Smooth muscle cell (in vitro differentiated cells): ENCODE measurements at regions not wholly inside any gene's neighbourhood (a gene's known extent, or its start where the extent isn't known, plus 50 kb on each side); places are given as distances from the start of the nearest gene placed in this dataset.

ENCODE experiments used
- DNase-seq: peaks from one replicate; lab custom pipeline; 2025; ENCODE audit not compliant: unreplicated experiment; lab: John Stamatoyannopoulos, UW
- H2AFZ ChIP-seq: fragments of 200-600 bp; sonication (generic); 2 replicates; pipeline ENCODE4 v1.6.0; 2016; ENCODE audit warnings: antibody characterized with exemption, low read depth, mild to moderate bottlenecking
- H3F3A ChIP-seq: fragments of 200-600 bp; sonication (generic); 2 replicates; pipeline ENCODE4 v1.6.0; 2017; ENCODE audit warnings: antibody characterized with exemption, low read depth
- H3K27ac ChIP-seq: fragments of 200-600 bp; sonication (generic); 2 replicates; pipeline ENCODE4 v1.5.1; 2016; ENCODE audit warnings: low read depth, mild to moderate bottlenecking
- H3K27me3 ChIP-seq: fragments of 200-600 bp; sonication (generic); 2 replicates; pipeline ENCODE4 v1.6.1; 2016; ENCODE audit warnings: low read depth, mild to moderate bottlenecking
- H3K36me3 ChIP-seq: fragments of 200-600 bp; sonication (generic); 2 replicates; pipeline ENCODE4 v1.5.1; 2016; ENCODE audit warnings: low read depth
- H3K4me1 ChIP-seq: fragments of 200-600 bp; sonication (generic); 2 replicates; pipeline ENCODE4 v1.5.1; 2016; ENCODE audit warnings: low read depth
- H3K4me2 ChIP-seq: fragments of 200-600 bp; sonication (generic); 2 replicates; pipeline ENCODE4 v1.6.0; 2016; ENCODE audit warnings: mild to moderate bottlenecking
- H3K4me3 ChIP-seq: fragments of 200-600 bp; sonication (generic); 2 replicates; pipeline ENCODE4 v1.5.1; 2016; ENCODE audit warnings: mild to moderate bottlenecking
- H3K79me2 ChIP-seq: fragments of 200-600 bp; sonication (generic); 2 replicates; pipeline ENCODE4 v1.6.0; 2016; ENCODE audit warnings: low read depth, mild to moderate bottlenecking
- H3K9ac ChIP-seq: fragments of 200-600 bp; sonication (generic); 2 replicates; pipeline ENCODE4 v1.6.0; 2016; ENCODE audit warnings: low read depth
- H3K9me3 ChIP-seq: fragments of 200-600 bp; sonication (generic); replicated peaks from 2 replicates; pipeline ENCODE4 v1.5.1; 2016; ENCODE audit warnings: low read depth
- H4K20me1 ChIP-seq: fragments of 200-600 bp; sonication (generic); 2 replicates; pipeline ENCODE4 v1.6.0; 2016; ENCODE audit warnings: low read depth
- CTCF ChIP-seq: fragments of 200-600 bp; sonication (generic); IDR thresholded peaks from 2 replicates; pipeline ENCODE4 v1.5.1; 2017; ENCODE audit warnings: borderline replicate concordance, mild to moderate bottlenecking, antibody characterized with exemption; ENCODE audit not compliant: insufficient read depth, poor library complexity, severe bottlenecking
- WGBS: methylation state at CpG from one replicate; pipeline ENCODE4 v1.1.7; 2016; ENCODE audit warnings: low lambda C conversion rate; 5-methylcytosine and 5-hydroxymethylcytosine counted together

GRCh38 chr13:73327579-73327978 is 268.8 kb downstream of the KLF5 start:
- H4K20me1 ChIP-seq, result no peaks in the 10 kb centered on the region
- H3K4me3 ChIP-seq, result no peak overlapping the region
- no peaks in the 10 kb centered on the region for H3K9me3 ChIP-seq
- WGBS, result 88% methylated on average over 4 of the region's 4 CpGs
- no peaks in the 10 kb centered on the region for H3F3A ChIP-seq
- no peaks in the 10 kb centered on the region for H3K79me2 ChIP-seq
- no peaks in the 10 kb centered on the region for H3K27me3 ChIP-seq
- DNase-seq, result no peak
- no peaks in the 10 kb centered on the region for H3K36me3 ChIP-seq
- no peak overlapping the region for H3K9ac ChIP-seq
- no peak overlapping the region for H3K4me2 ChIP-seq
- H2AFZ ChIP-seq, result no peak overlapping the region
- no peaks in the 10 kb centered on the region for H3K4me1 ChIP-seq
- H3K27ac ChIP-seq, result no peak overlapping the region
- TF ChIP-seq CTCF, result no peak

- Histone ChIP-seq H3K4me1 (no peaks in the 10 kb centered on the region), H3K4me2 (no peak overlapping the region), H3K27ac (no peak overlapping the region), H3K36me3 (no peaks in the 10 kb centered on the region), H4K20me1 (no peaks in the 10 kb centered on the region), H3K4me3 (no peak overlapping the region), H3K9me3 (no peaks in the 10 kb centered on the region), H3K79me2 (no peaks in the 10 kb centered on the region), H3K27me3 (no peaks in the 10 kb centered on the region), H2AFZ (no peak overlapping the region), H3K9ac (no peak overlapping the region), H3F3A (no peaks in the 10 kb centered on the region)
- 78% methylated on average over 7 of the region's 7 CpGs for WGBS
- no peak for TF ChIP-seq CTCF
- DNase-seq, result no peak
Observed at GRCh38 chr13:73325723-73326558, 267.1 kb downstream of the KLF5 start.

GRCh38 chr13:73324842-73325722 is 266.3 kb downstream of the KLF5 start:
- DNase-seq, result no peak
- Histone ChIP-seq H3K9ac (no peak overlapping the region), H3K27me3 (no peaks in the 10 kb centered on the region), H3K4me2 (no peak overlapping the region), H3K79me2 (no peaks in the 10 kb centered on the region), H2AFZ (no peak overlapping the region), H4K20me1 (no peaks in the 10 kb centered on the region), H3K27ac (no peak overlapping the region), H3K4me1 (no peaks in the 10 kb centered on the region), H3K36me3 (no peaks in the 10 kb centered on the region), H3F3A (no peaks in the 10 kb centered on the region), H3K9me3 (no peaks in the 10 kb centered on the region), H3K4me3 (no peak overlapping the region)
- WGBS, result 88% methylated on average over 10 of the region's 10 CpGs
- no peak for TF ChIP-seq CTCF
